DND-41 (cell line): ENCODE measurements at regions not wholly inside any gene's neighbourhood (a gene's known extent, or its start where the extent isn't known, plus 50 kb on each side); places are given as distances from the start of the nearest gene placed in this dataset.

ENCODE experiments used
- ATAC-seq: fragments of 200-7000 bp; cut with Tn5 transposase; 3 replicates; pipeline ENCODE4 v1.9.1; 2021; ENCODE audit warnings: low read depth; ENCODE audit not compliant: insufficient read depth
- DNase-seq: peaks from one replicate; pipeline ENCODE4 v3.0.0-alpha.2; 2020
- H2AFZ ChIP-seq: 2 replicates; pipeline ENCODE4 v1.6.0; 2012; ENCODE audit warnings: low read depth, low read length
- H3K27ac ChIP-seq: 2 replicates; pipeline ENCODE4 v1.5.1; 2012; ENCODE audit warnings: low read length, inconsistent platforms
- H3K27me3 ChIP-seq: fragments of 200-600 bp; sonication (generic); 2 replicates; pipeline ENCODE4 v1.6.0; 2012; ENCODE audit warnings: low read length, mild to moderate bottlenecking, inconsistent platforms; ENCODE audit not compliant: insufficient read depth, poor library complexity
- H3K36me3 ChIP-seq: 2 replicates; pipeline ENCODE4 v1.5.1; 2012; ENCODE audit warnings: low read length, inconsistent platforms; ENCODE audit not compliant: insufficient read depth
- H3K4me1 ChIP-seq: 2 replicates; pipeline ENCODE4 v1.5.1; 2012; ENCODE audit warnings: mild to moderate bottlenecking, low read length; ENCODE audit not compliant: insufficient read depth
- H3K4me2 ChIP-seq: 2 replicates; pipeline ENCODE4 v1.6.0; 2012; ENCODE audit warnings: mild to moderate bottlenecking, moderate library complexity, low read length, inconsistent platforms; ENCODE audit not compliant: insufficient read depth
- H3K4me3 ChIP-seq, 2 experiments: fragments of 200-600 bp in 1 of 2; shearing (Covaris generic) in 1 of 2; 2 replicates each; pipeline ENCODE4 v1.5.1; 2012 to 2016; ENCODE audit warnings: inconsistent platforms in 2 of 2, low read length in 2 of 2, mild to moderate bottlenecking in 2 of 2, low read depth in 1 of 2, moderate library complexity in 1 of 2
- H3K79me2 ChIP-seq: 2 replicates; pipeline ENCODE4 v1.6.0; 2012; ENCODE audit warnings: low read length, inconsistent platforms; ENCODE audit not compliant: insufficient read depth
- H3K9ac ChIP-seq: 2 replicates; pipeline ENCODE4 v1.6.0; 2012; ENCODE audit warnings: low read depth, mild to moderate bottlenecking, inconsistent platforms, low read length, moderate library complexity
- H3K9me3 ChIP-seq: 2 replicates; pipeline ENCODE4 v1.5.1; 2012; ENCODE audit warnings: low read length, moderate library complexity, mild to moderate bottlenecking, inconsistent platforms; ENCODE audit not compliant: insufficient read depth, severe bottlenecking
- H4K20me1 ChIP-seq: 2 replicates; pipeline ENCODE4 v1.6.0; 2012; ENCODE audit warnings: low read length; ENCODE audit not compliant: insufficient read depth
- EZH2 ChIP-seq: IDR thresholded peaks from 3 replicates; pipeline ENCODE4 v1.6.1; 2012; ENCODE audit warnings: borderline replicate concordance, low read depth, mild to moderate bottlenecking, moderate library complexity, low read length, inconsistent platforms; ENCODE audit not compliant: severe bottlenecking
- TF ChIP-seq, protein P1 (sequence below): IDR thresholded peaks from 2 replicates; pipeline ENCODE4 v1.5.1; 2012; ENCODE audit warnings: borderline replicate concordance, low read length, moderate library complexity, mild to moderate bottlenecking; ENCODE audit not compliant: poor library complexity, severe bottlenecking; ENCODE audit errors: extremely low read depth

DNA sequence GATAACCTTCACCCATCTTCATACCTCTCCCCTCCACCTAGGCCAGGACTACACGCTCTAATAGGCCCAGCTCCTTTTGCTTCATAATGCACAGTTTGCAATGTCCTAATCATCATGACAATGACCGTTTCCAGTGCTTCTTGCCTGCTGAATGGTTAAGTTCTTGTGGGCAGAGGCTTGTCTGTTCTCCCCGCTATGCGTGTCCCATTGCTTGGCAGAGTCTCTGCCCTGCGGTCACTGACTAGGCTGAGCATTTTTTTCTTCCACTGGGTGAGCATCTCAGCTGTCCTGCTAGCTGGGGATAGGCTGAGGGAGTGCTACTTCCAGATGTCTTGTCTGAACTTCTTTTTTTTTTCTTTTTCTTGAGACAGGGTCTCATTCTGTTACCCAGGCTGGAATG lies 314.7 kb downstream of the UQCRFS1 start:
- no peaks in the 10 kb centered on the region for H3K4me1 ChIP-seq
- H4K20me1 ChIP-seq: no peaks in the 10 kb centered on the region
- ATAC-seq (no peak), DNase-seq (no peak)
- H3K9me3 ChIP-seq: no peaks in the 10 kb centered on the region
- TF ChIP-seq EZH2: no peak
- TF ChIP-seq, protein P1, sequence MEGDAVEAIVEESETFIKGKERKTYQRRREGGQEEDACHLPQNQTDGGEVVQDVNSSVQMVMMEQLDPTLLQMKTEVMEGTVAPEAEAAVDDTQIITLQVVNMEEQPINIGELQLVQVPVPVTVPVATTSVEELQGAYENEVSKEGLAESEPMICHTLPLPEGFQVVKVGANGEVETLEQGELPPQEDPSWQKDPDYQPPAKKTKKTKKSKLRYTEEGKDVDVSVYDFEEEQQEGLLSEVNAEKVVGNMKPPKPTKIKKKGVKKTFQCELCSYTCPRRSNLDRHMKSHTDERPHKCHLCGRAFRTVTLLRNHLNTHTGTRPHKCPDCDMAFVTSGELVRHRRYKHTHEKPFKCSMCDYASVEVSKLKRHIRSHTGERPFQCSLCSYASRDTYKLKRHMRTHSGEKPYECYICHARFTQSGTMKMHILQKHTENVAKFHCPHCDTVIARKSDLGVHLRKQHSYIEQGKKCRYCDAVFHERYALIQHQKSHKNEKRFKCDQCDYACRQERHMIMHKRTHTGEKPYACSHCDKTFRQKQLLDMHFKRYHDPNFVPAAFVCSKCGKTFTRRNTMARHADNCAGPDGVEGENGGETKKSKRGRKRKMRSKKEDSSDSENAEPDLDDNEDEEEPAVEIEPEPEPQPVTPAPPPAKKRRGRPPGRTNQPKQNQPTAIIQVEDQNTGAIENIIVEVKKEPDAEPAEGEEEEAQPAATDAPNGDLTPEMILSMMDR: no peak
- no peak overlapping the region for H3K27ac ChIP-seq
- no peak overlapping the region for H2AFZ ChIP-seq
- H3K4me2 ChIP-seq: no peak overlapping the region
- H3K9ac ChIP-seq: no peak overlapping the region
- H3K79me2 ChIP-seq: no peaks in the 10 kb centered on the region
- H3K4me3 ChIP-seq: no peak overlapping the region
- H3K27me3 ChIP-seq: peaks cover 3% of the 10 kb centered on the region
- H3K36me3 ChIP-seq: no peaks in the 10 kb centered on the region

DNA sequence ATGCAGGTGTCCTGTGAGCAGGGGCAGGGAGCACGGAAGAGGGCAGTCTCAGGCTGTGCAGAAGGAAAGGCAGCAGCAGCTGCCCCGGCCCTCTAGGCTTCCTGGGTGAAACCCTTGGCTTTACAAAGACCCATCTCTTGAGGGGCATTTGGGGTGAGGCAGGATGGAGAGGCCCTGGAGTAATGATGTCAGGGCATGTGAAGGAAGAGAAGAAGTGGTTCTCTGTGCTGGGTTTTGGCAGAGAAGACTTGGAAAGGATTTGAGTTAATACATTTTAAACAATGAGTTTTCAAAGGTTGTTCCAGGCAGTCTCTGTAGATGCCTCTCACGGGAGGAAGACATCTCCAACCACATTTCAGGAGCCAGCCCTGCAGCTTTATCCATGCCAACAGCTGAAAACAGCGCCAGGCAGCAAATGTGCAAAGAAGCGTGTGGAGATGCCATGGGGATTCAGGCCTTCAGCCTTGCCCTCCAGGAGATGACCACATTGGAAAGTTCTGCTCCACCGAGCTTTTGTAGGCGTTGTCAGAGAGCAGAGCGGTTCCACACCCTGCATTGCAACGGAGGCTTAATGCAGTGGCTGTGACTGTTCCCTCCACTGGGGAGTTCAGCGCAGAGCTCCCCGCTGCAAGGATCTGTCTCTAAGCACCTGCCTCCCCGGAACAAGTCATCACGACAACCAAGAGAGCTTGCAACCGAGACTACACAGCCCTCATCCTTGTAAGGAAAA lies 322.8 kb downstream of the UQCRFS1 start:
- Histone ChIP-seq H3K27me3 (peaks cover 6% of the 10 kb centered on the region), H3K79me2 (no peaks in the 10 kb centered on the region), H3K4me2 (no peak overlapping the region), H3K9ac (no peak overlapping the region), H4K20me1 (no peaks in the 10 kb centered on the region), H2AFZ (no peak overlapping the region), H3K4me3 (no peak overlapping the region), H3K36me3 (no peaks in the 10 kb centered on the region), H3K9me3 (no peaks in the 10 kb centered on the region), H3K27ac (no peak overlapping the region), H3K4me1 (no peaks in the 10 kb centered on the region)
- ATAC-seq: no peak
- no peak for DNase-seq
- no peak for TF ChIP-seq EZH2
- TF ChIP-seq, protein P1: no peak

DNA sequence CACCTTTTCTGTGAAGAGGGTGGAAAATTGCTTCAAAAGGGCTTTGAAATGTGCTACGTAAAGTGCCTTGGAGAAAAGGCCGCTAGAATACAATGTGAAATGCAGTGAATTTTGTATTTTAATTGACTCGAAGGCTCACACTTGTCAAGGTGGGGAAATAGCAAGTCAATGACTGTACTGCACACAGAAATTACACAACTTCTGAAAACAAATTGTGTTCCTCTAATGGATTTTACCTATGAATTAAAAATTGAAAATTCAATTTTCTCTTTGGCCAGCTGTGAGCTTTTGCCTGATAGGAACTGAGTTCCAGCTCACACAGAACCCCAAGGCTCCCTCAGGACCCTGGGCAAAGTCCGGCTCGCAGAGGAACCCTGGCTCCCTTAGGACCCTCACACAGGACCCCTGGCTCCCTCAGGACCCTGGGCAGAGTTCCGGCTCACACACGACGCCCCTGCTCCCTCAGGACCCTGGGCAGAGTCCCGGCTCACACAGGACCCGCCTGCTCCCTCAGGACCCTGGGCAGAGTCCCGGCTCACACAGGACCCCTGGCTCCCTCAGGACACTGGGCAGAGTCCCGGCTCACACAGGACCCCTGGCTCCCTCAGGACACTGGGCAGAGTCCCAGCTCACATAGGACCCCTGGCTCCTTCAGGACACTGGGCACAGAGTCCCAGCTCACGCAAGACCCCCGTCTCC lies 324.9 kb downstream of the UQCRFS1 start:
- no peaks in the 10 kb centered on the region for H3K36me3 ChIP-seq
- no peaks in the 10 kb centered on the region for H3K79me2 ChIP-seq
- H2AFZ ChIP-seq: no peak overlapping the region
- H3K27me3 ChIP-seq: peaks cover 6% of the 10 kb centered on the region
- no peak overlapping the region for H3K4me3 ChIP-seq
- no peaks in the 10 kb centered on the region for H3K4me1 ChIP-seq
- no peak overlapping the region for H3K4me2 ChIP-seq
- H3K9ac ChIP-seq: no peak overlapping the region
- no peak for ATAC-seq
- no peak for TF ChIP-seq EZH2
- H3K27ac ChIP-seq: no peak overlapping the region
- DNase-seq: no peak
- no peaks in the 10 kb centered on the region for H3K9me3 ChIP-seq
- H4K20me1 ChIP-seq: no peaks in the 10 kb centered on the region

DNA sequence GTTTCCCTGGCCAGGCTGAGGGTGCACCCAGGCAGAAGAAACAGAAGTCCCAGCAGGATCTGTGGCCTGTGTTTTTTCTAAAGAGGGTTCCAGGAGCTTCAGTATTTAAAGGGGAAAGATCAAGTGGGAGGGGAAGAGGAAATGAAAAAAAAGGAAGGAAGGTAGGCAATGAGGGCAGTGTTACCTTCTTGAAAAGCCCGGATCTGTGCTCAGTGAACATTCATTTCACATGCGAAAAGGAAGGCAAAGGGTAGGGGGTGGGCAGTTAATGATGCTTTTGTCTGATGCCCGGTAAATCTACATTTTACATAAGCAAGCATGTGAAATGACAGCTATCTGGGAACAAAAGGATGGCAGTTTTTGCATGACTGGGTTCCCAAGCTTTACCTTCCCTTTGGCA lies 326.2 kb downstream of the UQCRFS1 start:
- H3K9ac ChIP-seq: no peak overlapping the region
- no peak overlapping the region for H3K4me2 ChIP-seq
- no peak for TF ChIP-seq EZH2
- TF ChIP-seq, protein P1: no peak
- DNase-seq (no peak), ATAC-seq (no peak)
- no peaks in the 10 kb centered on the region for H4K20me1 ChIP-seq
- peaks cover 6% of the 10 kb centered on the region for H3K27me3 ChIP-seq
- no peak overlapping the region for H3K27ac ChIP-seq
- no peaks in the 10 kb centered on the region for H3K79me2 ChIP-seq
- no peaks in the 10 kb centered on the region for H3K9me3 ChIP-seq
- H3K4me3 ChIP-seq: no peak overlapping the region
- no peaks in the 10 kb centered on the region for H3K4me1 ChIP-seq
- H2AFZ ChIP-seq: no peak overlapping the region
- H3K36me3 ChIP-seq: no peaks in the 10 kb centered on the region
